ENCODE measurements at regions not wholly inside any gene's neighbourhood (a gene's known extent, or its start where the extent isn't known, plus 50 kb on each side); places are given as distances from the start of the nearest gene placed in this dataset.

GRCh38 chr20:1757606-1758512, 100.3 kb upstream of the SIRPG start:
- Histone ChIP-seq H3K36me3 (no peaks in the 10 kb centered on the region), H3K4me1 (no peaks in the 10 kb centered on the region), H3K9me3 (replicated peaks) (no peaks in the 10 kb centered on the region), H3K27me3 (ENCODE audit: low read depth) (no peaks in the 10 kb centered on the region), H3K27ac (replicated peaks) (no peak overlapping the region), H3K4me3 (no peak overlapping the region)
- intact Hi-C loops (cut with micrococcal nuclease) = no loop called here
- DNase-seq = no peak
- no peak for TF ChIP-seq CTCF (IDR thresholded peaks at IDR 0.05; ENCODE audit: borderline replicate concordance)

DNA sequence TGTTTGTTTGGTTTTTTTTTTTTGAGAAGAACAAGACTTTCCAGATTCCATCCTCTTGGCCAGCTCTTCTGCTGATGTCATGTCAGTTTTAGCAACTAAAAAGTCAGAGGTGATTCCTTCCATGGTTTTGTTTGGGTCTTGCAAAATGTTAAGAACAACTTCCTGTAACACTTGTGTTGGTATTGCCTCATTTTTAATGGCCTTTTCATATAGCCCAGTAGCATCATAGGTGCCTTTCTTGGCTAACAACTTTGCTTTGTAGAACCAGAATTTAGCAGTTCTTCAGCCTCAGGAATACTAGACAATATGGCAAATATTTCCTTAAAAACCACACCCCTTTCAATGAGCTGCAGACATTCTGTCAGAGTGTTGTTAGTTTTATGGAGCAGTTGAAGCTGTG, 99.5 kb upstream of the SIRPG start:
- no peak for DNase-seq
- TF ChIP-seq CTCF (IDR thresholded peaks at IDR 0.05; ENCODE audit: borderline replicate concordance) = no peak
- H3K4me3 ChIP-seq = no peak overlapping the region
- no peaks in the 10 kb centered on the region for H3K4me1 ChIP-seq
- H3K9me3 ChIP-seq (replicated peaks) = no peaks in the 10 kb centered on the region
- H3K27me3 ChIP-seq (ENCODE audit: low read depth) = no peaks in the 10 kb centered on the region
- intact Hi-C loops (cut with micrococcal nuclease) = no loop called here
- no peaks in the 10 kb centered on the region for H3K36me3 ChIP-seq
- no peak overlapping the region for H3K27ac ChIP-seq (replicated peaks)

DNA sequence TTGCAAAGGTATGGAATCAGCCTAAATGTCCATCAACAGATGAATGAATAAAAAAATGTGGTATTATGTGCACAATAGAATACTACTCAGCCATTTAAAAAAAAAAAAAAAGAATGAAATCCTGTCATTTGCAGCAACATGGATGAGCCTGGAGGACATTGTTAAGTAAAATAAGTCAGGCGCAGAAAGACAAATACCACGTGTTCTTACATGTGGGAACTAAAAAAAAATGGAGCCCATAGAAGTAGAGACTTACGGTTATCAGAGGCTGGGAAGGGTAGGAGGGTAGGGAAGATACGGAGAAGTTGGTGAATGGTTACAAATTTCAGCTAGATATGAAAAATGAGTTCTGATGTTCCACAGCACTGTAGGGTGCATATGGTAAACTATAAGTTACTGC, 97.2 kb upstream of the SIRPG start:
- Histone ChIP-seq H3K4me3 (no peak overlapping the region), H3K27ac (replicated peaks) (no peak overlapping the region), H3K27me3 (ENCODE audit: low read depth) (peaks cover 15% of the 10 kb centered on the region), H3K9me3 (replicated peaks) (peaks cover 3% of the 10 kb centered on the region), H3K4me1 (no peaks in the 10 kb centered on the region), H3K36me3 (no peaks in the 10 kb centered on the region)
- intact Hi-C loops (cut with micrococcal nuclease) = no loop called here
- no peak for TF ChIP-seq CTCF (IDR thresholded peaks at IDR 0.05; ENCODE audit: borderline replicate concordance)
- no peak for DNase-seq

DNA sequence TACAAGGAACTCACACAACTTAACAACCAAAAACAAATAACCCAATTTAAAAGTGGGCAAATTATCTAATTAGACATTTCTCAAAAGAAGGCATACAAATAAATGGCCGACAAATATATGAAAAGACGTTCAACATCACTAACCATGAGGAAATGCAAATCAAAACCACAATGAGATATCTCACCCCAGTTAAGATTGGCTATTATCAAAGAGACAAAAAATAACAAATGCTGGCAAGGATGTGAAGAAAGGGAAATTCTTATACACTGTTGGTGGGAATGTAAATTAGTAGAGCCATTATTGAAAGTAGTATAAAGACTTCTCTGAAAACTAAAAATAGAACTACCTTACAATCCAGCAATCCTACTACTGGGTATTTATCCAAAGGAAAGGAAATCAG, 96.7 kb upstream of the SIRPG start:
- H3K4me3 ChIP-seq = no peak overlapping the region
- H3K4me1 ChIP-seq = no peaks in the 10 kb centered on the region
- no peak for DNase-seq
- no peak for TF ChIP-seq CTCF (IDR thresholded peaks at IDR 0.05; ENCODE audit: borderline replicate concordance)
- H3K27ac ChIP-seq (replicated peaks) = no peak overlapping the region
- H3K9me3 ChIP-seq (replicated peaks) = peaks cover 3% of the 10 kb centered on the region
- no peaks in the 10 kb centered on the region for H3K36me3 ChIP-seq
- H3K27me3 ChIP-seq (ENCODE audit: low read depth) = peaks cover 17% of the 10 kb centered on the region
- intact Hi-C loops (cut with micrococcal nuclease) = no loop called here

- Histone ChIP-seq H3K27me3 (ENCODE audit: low read depth) (peaks cover 26% of the 10 kb centered on the region), H3K36me3 (no peaks in the 10 kb centered on the region), H3K4me1 (no peaks in the 10 kb centered on the region), H3K27ac (replicated peaks) (no peak overlapping the region), H3K9me3 (replicated peaks) (peaks cover 3% of the 10 kb centered on the region), H3K4me3 (no peak overlapping the region)
- intact Hi-C loops (cut with micrococcal nuclease) = no loop called here
- DNase-seq = no peak
- TF ChIP-seq CTCF (IDR thresholded peaks at IDR 0.05; ENCODE audit: borderline replicate concordance) = no peak
Observed at GRCh38 chr20:1752045-1752444, 94.5 kb upstream of the SIRPG start.
